ENCODE measurements at regions not wholly inside any gene's neighbourhood (a gene's known extent, or its start where the extent isn't known, plus 50 kb on each side); places are given as distances from the start of the nearest gene placed in this dataset.

GRCh38 chrX:116972362-116972761 is 509.6 kb upstream of the CT83 start:
- TF ChIP-seq CTCF (IDR thresholded peaks at IDR 0.05; ENCODE audit: low read depth, low read length) = no peak
- H3K36me3 ChIP-seq = no peaks in the 10 kb centered on the region
- H3K4me1 ChIP-seq = no peaks in the 10 kb centered on the region
- H3K9me3 ChIP-seq = no peaks in the 10 kb centered on the region
- H3K27me3 ChIP-seq = no peaks in the 10 kb centered on the region
- H3K4me3 ChIP-seq (ENCODE audit: low read depth, low read length) = no peak overlapping the region
- no peak for DNase-seq

- Histone ChIP-seq H3K4me3 (ENCODE audit: low read depth, low read length) (no peak overlapping the region), H3K27me3 (no peaks in the 10 kb centered on the region), H3K36me3 (no peaks in the 10 kb centered on the region), H3K9me3 (no peaks in the 10 kb centered on the region), H3K4me1 (no peaks in the 10 kb centered on the region)
- no peak for TF ChIP-seq CTCF (IDR thresholded peaks at IDR 0.05; ENCODE audit: low read depth, low read length)
- DNase-seq = no peak
Observed at GRCh38 chrX:116961872-116962582, 499.3 kb upstream of the CT83 start.

GRCh38 chrX:116930311-116930710 is 467.5 kb upstream of the CT83 start:
- Histone ChIP-seq H3K4me3 (ENCODE audit: low read depth, low read length) (no peak overlapping the region), H3K4me1 (no peaks in the 10 kb centered on the region), H3K9me3 (no peaks in the 10 kb centered on the region), H3K36me3 (no peaks in the 10 kb centered on the region), H3K27me3 (no peaks in the 10 kb centered on the region)
- no peak for TF ChIP-seq CTCF (IDR thresholded peaks at IDR 0.05; ENCODE audit: low read depth, low read length)
- DNase-seq = no peak

GRCh38 chrX:116897526-116897925 is 434.8 kb upstream of the CT83 start:
- DNase-seq = no peak
- no peaks in the 10 kb centered on the region for H3K9me3 ChIP-seq
- H3K27me3 ChIP-seq = no peaks in the 10 kb centered on the region

GRCh38 chrX:116881961-116882360 is 419.2 kb upstream of the CT83 start:
- Histone ChIP-seq H3K4me1 (no peaks in the 10 kb centered on the region), H3K4me3 (ENCODE audit: low read depth, low read length) (no peak overlapping the region), H3K36me3 (no peaks in the 10 kb centered on the region), H3K27me3 (no peaks in the 10 kb centered on the region), H3K9me3 (no peaks in the 10 kb centered on the region)
- TF ChIP-seq CTCF (IDR thresholded peaks at IDR 0.05; ENCODE audit: low read depth, low read length) = no peak
- no peak for DNase-seq

More at GRCh38 chrX:116897526-116897925, 434.8 kb upstream of the CT83 start:
- no peaks in the 10 kb centered on the region for H3K4me1 ChIP-seq
- no peak overlapping the region for H3K4me3 ChIP-seq (ENCODE audit: low read depth, low read length)
- no peaks in the 10 kb centered on the region for H3K36me3 ChIP-seq
- no peak for TF ChIP-seq CTCF (IDR thresholded peaks at IDR 0.05; ENCODE audit: low read depth, low read length)

DNA sequence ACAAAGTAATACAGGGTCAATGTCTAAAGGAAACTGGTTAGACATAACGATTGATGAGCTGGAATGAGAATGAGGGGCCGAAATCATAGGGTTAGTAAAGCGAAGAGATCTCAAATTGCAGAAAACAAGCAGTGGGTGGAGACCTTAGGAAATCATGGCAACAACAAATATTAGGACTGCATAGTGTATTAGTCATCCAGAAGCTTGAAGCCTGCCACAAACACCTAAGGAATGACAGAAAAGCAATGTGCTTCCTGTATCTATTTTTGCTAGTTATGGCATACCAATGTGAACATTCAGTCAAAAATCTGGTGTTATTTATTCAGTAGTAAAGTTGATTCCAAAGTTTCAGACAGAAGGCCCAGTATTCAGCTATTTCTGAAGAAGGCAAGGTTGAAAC is 410.9 kb upstream of the CT83 start:
- no peak overlapping the region for H3K4me3 ChIP-seq (ENCODE audit: low read depth, low read length)
- H3K4me1 ChIP-seq = no peaks in the 10 kb centered on the region
- no peaks in the 10 kb centered on the region for H3K36me3 ChIP-seq
- no peaks in the 10 kb centered on the region for H3K27me3 ChIP-seq
- no peak for DNase-seq
- no peak for TF ChIP-seq CTCF (IDR thresholded peaks at IDR 0.05; ENCODE audit: low read depth, low read length)
- H3K9me3 ChIP-seq = no peaks in the 10 kb centered on the region

Data from BE2C (cell line).